D721Med (cell line): ENCODE measurements at regions not wholly inside any gene's neighbourhood (a gene's known extent, or its start where the extent isn't known, plus 50 kb on each side); places are given as distances from the start of the nearest gene placed in this dataset.

Experiments used
- DNase-seq: peaks from one replicate; pipeline ENCODE4 v3.0.0; 2011; ENCODE audit warnings: low spot score; ENCODE audit not compliant: insufficient read length
- FAIRE-seq: peaks from 2 replicates; lab custom pipeline; 2011; peaks lifted over from hg19 to GRCh38; lab: Jason Lieb, UNC
- TF ChIP-seq, protein P1 (sequence below): IDR thresholded peaks from 2 replicates; pipeline ENCODE4 v1.5.1; 2012; ENCODE audit warnings: mild to moderate bottlenecking, control low read depth; ENCODE audit not compliant: insufficient read depth; ENCODE audit errors: missing control alignments

GRCh38 chr9:129323999-129324553, 146.0 kb upstream of the IER5L start:
- FAIRE-seq (no peak), DNase-seq (no peak)
- TF ChIP-seq, protein P1, sequence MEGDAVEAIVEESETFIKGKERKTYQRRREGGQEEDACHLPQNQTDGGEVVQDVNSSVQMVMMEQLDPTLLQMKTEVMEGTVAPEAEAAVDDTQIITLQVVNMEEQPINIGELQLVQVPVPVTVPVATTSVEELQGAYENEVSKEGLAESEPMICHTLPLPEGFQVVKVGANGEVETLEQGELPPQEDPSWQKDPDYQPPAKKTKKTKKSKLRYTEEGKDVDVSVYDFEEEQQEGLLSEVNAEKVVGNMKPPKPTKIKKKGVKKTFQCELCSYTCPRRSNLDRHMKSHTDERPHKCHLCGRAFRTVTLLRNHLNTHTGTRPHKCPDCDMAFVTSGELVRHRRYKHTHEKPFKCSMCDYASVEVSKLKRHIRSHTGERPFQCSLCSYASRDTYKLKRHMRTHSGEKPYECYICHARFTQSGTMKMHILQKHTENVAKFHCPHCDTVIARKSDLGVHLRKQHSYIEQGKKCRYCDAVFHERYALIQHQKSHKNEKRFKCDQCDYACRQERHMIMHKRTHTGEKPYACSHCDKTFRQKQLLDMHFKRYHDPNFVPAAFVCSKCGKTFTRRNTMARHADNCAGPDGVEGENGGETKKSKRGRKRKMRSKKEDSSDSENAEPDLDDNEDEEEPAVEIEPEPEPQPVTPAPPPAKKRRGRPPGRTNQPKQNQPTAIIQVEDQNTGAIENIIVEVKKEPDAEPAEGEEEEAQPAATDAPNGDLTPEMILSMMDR = no peak

DNA sequence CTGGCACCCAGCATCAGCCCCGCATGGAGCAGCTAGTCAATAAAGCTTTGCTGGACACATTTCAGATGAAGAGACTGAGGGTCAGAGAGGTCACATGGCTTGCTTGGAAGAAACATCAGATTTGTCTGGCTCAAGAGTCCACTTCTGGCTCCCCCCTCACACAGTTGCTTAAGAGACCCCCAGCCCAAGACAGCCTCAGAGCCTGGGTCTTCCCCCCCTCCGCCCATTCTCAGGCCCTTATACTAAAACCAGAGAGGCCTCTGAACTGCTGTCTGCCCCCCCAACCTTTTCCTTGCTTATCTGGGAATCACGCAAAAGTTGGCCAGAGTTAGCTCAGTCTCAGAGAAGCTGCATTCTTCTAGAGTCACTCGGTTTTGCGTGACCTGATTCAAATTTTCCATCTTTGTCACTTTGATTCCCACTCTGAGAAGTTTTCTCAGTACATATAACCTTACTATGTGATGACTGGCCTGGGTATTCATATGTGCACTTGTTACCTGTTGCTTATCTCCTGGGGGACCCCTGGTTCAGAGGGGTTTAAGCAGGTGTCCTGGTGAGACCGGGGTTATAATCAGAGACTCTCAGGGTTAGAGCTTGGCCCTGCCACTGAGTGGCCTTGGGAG, 145.4 kb upstream of the IER5L start:
- DNase-seq (no peak), FAIRE-seq (no peak)
- TF ChIP-seq, protein P1 = no peak

- DNase-seq = no peak
- no peak for FAIRE-seq
- TF ChIP-seq, protein P1 = no peak
These were observed 144.7 kb upstream of the IER5L start for GRCh38 chr9:129322641-129323375.

- TF ChIP-seq, protein P1 = no peak
- FAIRE-seq (no peak), DNase-seq (no peak)
These were observed 144.1 kb upstream of the IER5L start for GRCh38 chr9:129322022-129322621.

- no peak for DNase-seq
- FAIRE-seq = no peak
- TF ChIP-seq, protein P1 = no peak
These were observed 143.4 kb upstream of the IER5L start for GRCh38 chr9:129321286-129322021.

- TF ChIP-seq, protein P1 = no peak
- no peak for FAIRE-seq
- no peak for DNase-seq
These were observed 142.7 kb upstream of the IER5L start for GRCh38 chr9:129320575-129321285.
